ENCODE measurements at regions not wholly inside any gene's neighbourhood (a gene's known extent, or its start where the extent isn't known, plus 50 kb on each side); places are given as distances from the start of the nearest gene placed in this dataset.

DNA sequence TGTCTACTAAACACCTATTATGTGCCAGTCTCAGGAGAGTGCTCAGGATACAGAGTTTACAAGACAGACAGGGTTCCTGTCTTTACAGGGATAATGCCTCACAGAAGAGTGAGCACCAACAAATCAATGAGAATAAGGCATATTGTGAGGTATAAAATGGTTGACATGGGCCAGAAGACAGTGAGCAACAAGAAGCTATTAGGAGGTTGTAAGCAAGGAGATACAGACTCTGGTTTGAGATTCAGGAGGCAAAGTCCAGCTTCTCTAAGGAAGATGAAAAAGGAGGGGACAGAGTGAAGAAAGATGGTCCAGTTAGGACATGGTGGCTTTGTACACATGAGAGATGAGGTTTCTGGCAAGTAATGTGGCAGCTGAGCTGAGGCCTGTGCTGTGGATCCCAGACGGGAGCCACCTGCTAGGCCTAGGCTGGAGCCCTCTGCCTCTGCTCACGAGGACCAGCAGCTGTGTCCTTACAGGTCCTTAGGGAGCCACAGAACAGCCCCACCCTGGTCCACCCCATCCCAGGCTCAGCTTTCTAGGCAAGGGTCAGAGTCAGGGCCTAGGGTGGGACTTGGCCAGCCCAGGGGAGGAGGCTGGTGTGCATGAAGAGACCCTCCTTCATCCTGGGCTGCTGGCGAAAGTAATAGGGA is 110.5 kb downstream of the ZNF280B start (continued):
- TF ChIP-seq, protein P1, sequence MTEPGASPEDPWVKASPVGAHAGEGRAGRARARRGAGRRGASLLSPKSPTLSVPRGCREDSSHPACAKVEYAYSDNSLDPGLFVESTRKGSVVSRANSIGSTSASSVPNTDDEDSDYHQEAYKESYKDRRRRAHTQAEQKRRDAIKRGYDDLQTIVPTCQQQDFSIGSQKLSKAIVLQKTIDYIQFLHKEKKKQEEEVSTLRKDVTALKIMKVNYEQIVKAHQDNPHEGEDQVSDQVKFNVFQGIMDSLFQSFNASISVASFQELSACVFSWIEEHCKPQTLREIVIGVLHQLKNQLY (CRISPR knock-in tag; IDR thresholded peaks at IDR 0.05) = no peak
- TF ChIP-seq ZNF317 (CRISPR knock-in tag; IDR thresholded peaks at IDR 0.05; ENCODE audit: borderline replicate concordance, low read depth) (no peak), SP1 (CRISPR knock-in tag; conservative IDR thresholded peaks at IDR 0.05) (no peak), JAZF1 (CRISPR knock-in tag; IDR thresholded peaks at IDR 0.05) (no peak)

DNA sequence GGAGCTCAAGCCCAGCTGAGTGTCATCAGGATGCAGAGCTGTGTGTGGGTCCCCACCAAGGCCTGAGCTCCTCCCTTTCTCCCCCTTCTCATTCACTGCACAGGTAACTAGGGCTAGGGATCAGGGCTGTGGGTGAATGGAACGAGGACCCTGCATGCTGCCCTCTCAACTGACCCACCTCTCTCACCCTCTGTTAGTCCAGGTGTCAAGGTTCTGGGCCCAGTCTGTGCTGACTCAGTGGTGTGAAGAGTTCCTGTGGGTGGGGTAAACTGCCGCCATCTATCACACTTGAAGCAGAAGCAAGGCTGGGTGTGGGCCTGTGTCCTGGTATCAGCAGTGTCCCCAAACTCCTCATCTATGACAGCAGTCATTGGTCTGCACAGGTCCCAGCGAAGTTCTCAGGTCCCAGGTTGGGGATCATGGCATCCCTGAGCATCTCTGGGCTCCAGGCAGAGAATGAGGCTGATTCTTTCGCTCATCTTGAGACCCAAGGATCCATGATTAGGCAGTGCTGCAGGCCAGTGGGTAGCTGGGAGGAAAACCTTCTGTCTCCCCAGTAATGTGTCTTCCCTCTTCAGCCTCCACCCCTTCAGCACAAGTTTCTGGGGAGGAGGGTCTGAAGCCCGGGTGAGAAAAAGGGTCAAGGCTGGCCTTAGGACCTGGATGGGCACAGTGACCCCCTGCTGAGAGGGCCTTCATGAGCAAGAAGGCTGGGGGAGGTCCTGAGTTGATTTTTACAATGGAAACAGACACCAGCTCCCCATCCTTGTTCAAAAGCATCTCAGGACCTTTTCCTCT is 109.8 kb downstream of the ZNF280B start:
- CTCF ChIA-PET = interaction anchor here (1.0 to 2.1 kb wide), 3 partner anchors 24 to 50 kb away, joined by 5 to 12 read pairs (median 8); no protein-coding TSS in a partner anchor
- TF ChIP-seq RELA (CRISPR knock-in tag; IDR thresholded peaks at IDR 0.05; ENCODE audit: borderline replicate concordance) = no peak
- TF ChIP-seq, protein P2, sequence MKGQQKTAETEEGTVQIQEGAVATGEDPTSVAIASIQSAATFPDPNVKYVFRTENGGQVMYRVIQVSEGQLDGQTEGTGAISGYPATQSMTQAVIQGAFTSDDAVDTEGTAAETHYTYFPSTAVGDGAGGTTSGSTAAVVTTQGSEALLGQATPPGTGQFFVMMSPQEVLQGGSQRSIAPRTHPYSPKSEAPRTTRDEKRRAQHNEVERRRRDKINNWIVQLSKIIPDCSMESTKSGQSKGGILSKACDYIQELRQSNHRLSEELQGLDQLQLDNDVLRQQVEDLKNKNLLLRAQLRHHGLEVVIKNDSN (CRISPR knock-in tag; IDR thresholded peaks at IDR 0.05) = no peak
- TF ChIP-seq NR3C1 (CRISPR knock-in tag; conservative IDR thresholded peaks at IDR 0.05; ENCODE audit: low read depth) = no peak
- TF ChIP-seq JAZF1 (CRISPR knock-in tag; IDR thresholded peaks at IDR 0.05) = no peak
- TF ChIP-seq, protein P3, sequence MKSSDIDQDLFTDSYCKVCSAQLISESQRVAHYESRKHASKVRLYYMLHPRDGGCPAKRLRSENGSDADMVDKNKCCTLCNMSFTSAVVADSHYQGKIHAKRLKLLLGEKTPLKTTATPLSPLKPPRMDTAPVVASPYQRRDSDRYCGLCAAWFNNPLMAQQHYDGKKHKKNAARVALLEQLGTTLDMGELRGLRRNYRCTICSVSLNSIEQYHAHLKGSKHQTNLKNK (CRISPR knock-in tag; IDR thresholded peaks at IDR 0.05) = no peak
- TF ChIP-seq, protein P1 (CRISPR knock-in tag; IDR thresholded peaks at IDR 0.05) = no peak
- TF ChIP-seq SP1 (CRISPR knock-in tag; conservative IDR thresholded peaks at IDR 0.05) = no peak
- TF ChIP-seq, protein P4, sequence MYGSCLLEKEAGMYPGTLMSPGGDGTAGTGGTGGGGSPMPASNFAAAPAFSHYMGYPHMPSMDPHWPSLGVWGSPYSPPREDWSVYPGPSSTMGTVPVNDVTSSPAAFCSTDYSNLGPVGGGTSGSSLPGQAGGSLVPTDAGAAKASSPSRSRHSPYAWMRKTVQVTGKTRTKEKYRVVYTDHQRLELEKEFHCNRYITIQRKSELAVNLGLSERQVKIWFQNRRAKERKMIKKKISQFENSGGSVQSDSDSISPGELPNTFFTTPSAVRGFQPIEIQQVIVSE (CRISPR knock-in tag; IDR thresholded peaks at IDR 0.05; ENCODE audit: borderline replicate concordance) = no peak
- TF ChIP-seq CREB1 (CRISPR knock-in tag; IDR thresholded peaks at IDR 0.05) = no peak
- DNase-seq (ENCODE audit: low spot score) (no peak), ATAC-seq (no peak)
- Mint-ChIP-seq H3K4me3 (no peak overlapping the region), H3K27me3 (ENCODE audit: low read depth) (peaks cover 100% of the 10 kb centered on the region), H3K4me1 (no peaks in the 10 kb centered on the region), H3K27ac (no peak overlapping the region), H3K9me3 (no peaks in the 10 kb centered on the region), H3K36me3 (no peaks in the 10 kb centered on the region)
- POLR2A ChIA-PET = no interaction called here

DNA sequence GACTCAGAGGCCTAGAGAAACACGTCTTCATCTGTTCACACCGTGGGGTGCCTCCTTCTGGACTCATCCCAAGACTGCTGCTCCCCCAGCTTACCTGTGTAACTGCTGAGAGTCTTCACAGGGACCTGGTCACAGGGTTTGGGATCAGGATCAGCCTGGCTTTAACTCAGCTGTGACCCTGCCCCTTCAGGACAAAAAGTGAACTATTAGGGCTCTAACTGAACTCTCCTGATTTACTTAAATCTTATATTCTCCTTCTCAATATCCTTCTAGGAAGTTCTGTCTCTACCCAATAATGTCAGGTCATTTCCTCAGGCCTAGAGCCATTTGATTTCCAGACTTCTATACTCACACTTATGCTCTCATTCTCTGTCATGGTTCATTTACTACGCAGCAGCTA is 108.4 kb downstream of the ZNF280B start:
- ATAC-seq = no peak; the same call in 1 of the 2 replicates
- Mint-ChIP-seq H3K4me1 (no peaks in the 10 kb centered on the region), H3K4me3 (no peak overlapping the region), H3K9me3 (no peaks in the 10 kb centered on the region), H3K27ac (no peak overlapping the region), H3K27me3 (ENCODE audit: low read depth) (peaks cover 100% of the 10 kb centered on the region), H3K36me3 (no peaks in the 10 kb centered on the region)
- ChIA-PET CTCF (interaction anchor here (0.6 to 1.0 kb wide), 5 partner anchors 23 to 1520 kb away, joined by 3 to 4 read pairs (median 3); no protein-coding TSS in a partner anchor), POLR2A (no interaction called here)
- no peak for DNase-seq (ENCODE audit: low spot score)
- TF ChIP-seq ZNF317 (CRISPR knock-in tag; IDR thresholded peaks at IDR 0.05; ENCODE audit: borderline replicate concordance, low read depth) (no peak), NR3C1 (CRISPR knock-in tag; conservative IDR thresholded peaks at IDR 0.05; ENCODE audit: low read depth) (no peak), FOXK1 (CRISPR knock-in tag; IDR thresholded peaks at IDR 0.05) (no peak), NR1H2 (CRISPR knock-in tag; IDR thresholded peaks at IDR 0.05) (no peak), MXD4 (CRISPR knock-in tag; IDR thresholded peaks at IDR 0.05; ENCODE audit: borderline replicate concordance) (no peak), NR2C2 (CRISPR knock-in tag; IDR thresholded peaks at IDR 0.05) (no peak), HMGA2 (CRISPR knock-in tag; IDR thresholded peaks at IDR 0.05) (no peak)
- TF ChIP-seq, protein P5, sequence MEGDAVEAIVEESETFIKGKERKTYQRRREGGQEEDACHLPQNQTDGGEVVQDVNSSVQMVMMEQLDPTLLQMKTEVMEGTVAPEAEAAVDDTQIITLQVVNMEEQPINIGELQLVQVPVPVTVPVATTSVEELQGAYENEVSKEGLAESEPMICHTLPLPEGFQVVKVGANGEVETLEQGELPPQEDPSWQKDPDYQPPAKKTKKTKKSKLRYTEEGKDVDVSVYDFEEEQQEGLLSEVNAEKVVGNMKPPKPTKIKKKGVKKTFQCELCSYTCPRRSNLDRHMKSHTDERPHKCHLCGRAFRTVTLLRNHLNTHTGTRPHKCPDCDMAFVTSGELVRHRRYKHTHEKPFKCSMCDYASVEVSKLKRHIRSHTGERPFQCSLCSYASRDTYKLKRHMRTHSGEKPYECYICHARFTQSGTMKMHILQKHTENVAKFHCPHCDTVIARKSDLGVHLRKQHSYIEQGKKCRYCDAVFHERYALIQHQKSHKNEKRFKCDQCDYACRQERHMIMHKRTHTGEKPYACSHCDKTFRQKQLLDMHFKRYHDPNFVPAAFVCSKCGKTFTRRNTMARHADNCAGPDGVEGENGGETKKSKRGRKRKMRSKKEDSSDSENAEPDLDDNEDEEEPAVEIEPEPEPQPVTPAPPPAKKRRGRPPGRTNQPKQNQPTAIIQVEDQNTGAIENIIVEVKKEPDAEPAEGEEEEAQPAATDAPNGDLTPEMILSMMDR (IDR thresholded peaks at IDR 0.05) = no peak
